OCI-LY1 (cell line): ENCODE measurements at regions not wholly inside any gene's neighbourhood (a gene's known extent, or its start where the extent isn't known, plus 50 kb on each side); places are given as distances from the start of the nearest gene placed in this dataset.

ENCODE experiments used
- EZH2 ChIP-seq: fragments of 200-600 bp; sonication (generic), shearing (Covaris generic); IDR thresholded peaks from 2 replicates; pipeline ENCODE4 v1.8.0; 2017; ENCODE audit warnings: borderline replicate concordance, mixed run types, mild to moderate bottlenecking, antibody characterized with exemption, low read length, moderate library complexity, mixed read lengths
- TF ChIP-seq, protein P1 (sequence below): fragments of 200-600 bp; sonication (generic), shearing (Covaris generic); IDR thresholded peaks from 2 replicates; pipeline ENCODE4 v1.5.1; 2017; ENCODE audit warnings: mild to moderate bottlenecking, antibody characterized with exemption, low read length, moderate library complexity, mixed read lengths

DNA sequence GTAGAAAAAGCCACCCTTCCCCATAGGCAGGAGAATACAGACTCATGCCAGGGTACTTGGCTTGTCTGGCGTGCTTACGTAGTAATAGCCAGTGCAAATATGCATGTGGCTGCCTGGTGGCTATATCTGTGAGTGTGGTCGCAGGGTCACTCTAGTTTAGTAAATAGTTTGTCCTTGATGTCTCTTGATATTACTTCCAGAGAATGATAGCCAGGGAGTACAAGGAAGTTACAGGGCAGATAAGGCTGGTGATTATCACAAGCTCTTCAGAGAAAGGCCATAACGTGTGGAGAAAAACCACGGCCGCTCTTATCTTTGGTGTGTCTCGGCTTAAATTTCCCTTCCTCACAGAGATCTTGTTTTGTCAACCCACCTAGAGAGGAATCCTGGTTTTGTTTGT lies 54.3 kb upstream of the SLC39A10 start:
- TF ChIP-seq, protein P1, sequence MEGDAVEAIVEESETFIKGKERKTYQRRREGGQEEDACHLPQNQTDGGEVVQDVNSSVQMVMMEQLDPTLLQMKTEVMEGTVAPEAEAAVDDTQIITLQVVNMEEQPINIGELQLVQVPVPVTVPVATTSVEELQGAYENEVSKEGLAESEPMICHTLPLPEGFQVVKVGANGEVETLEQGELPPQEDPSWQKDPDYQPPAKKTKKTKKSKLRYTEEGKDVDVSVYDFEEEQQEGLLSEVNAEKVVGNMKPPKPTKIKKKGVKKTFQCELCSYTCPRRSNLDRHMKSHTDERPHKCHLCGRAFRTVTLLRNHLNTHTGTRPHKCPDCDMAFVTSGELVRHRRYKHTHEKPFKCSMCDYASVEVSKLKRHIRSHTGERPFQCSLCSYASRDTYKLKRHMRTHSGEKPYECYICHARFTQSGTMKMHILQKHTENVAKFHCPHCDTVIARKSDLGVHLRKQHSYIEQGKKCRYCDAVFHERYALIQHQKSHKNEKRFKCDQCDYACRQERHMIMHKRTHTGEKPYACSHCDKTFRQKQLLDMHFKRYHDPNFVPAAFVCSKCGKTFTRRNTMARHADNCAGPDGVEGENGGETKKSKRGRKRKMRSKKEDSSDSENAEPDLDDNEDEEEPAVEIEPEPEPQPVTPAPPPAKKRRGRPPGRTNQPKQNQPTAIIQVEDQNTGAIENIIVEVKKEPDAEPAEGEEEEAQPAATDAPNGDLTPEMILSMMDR = no peak
- TF ChIP-seq EZH2 = no peak
